VCaP (cell line): ENCODE measurements at regions not wholly inside any gene's neighbourhood (a gene's known extent, or its start where the extent isn't known, plus 50 kb on each side); places are given as distances from the start of the nearest gene placed in this dataset.

Experiments
- H3K27ac ChIP-seq: fragments of 450-650 bp; 2 replicates; pipeline ENCODE4 v1.5.1; 2017
- CTCF ChIP-seq: fragments of 450-650 bp; conservative IDR thresholded peaks from 2 replicates; pipeline ENCODE4 v1.5.1; 2017; ENCODE audit warnings: mild to moderate bottlenecking, moderate library complexity

GRCh38 chr13:106326751-106327150, 208.7 kb downstream of the EFNB2 start:
- no peak overlapping the region for H3K27ac ChIP-seq
- no peak for TF ChIP-seq CTCF

- no peak for TF ChIP-seq CTCF
- no peak overlapping the region for H3K27ac ChIP-seq
Observed at GRCh38 chr13:106324444-106324843, 211.0 kb downstream of the EFNB2 start.

GRCh38 chr13:106322628-106323027, 212.8 kb downstream of the EFNB2 start:
- TF ChIP-seq CTCF, result no peak
- no peak overlapping the region for H3K27ac ChIP-seq

- no peak for TF ChIP-seq CTCF
- H3K27ac ChIP-seq, result no peak overlapping the region
Observed at GRCh38 chr13:106318941-106319411, 216.5 kb downstream of the EFNB2 start.

- TF ChIP-seq CTCF, result no peak
- H3K27ac ChIP-seq, result no peak overlapping the region
Observed at GRCh38 chr13:106314417-106314816, 221.0 kb downstream of the EFNB2 start.

- no peak for TF ChIP-seq CTCF
Observed at GRCh38 chr13:106311004-106311403, 224.5 kb downstream of the EFNB2 start.

GRCh38 chr13:106310291-106310865, 225.1 kb downstream of the EFNB2 start:
- no peak overlapping the region for H3K27ac ChIP-seq
- no peak for TF ChIP-seq CTCF

More at GRCh38 chr13:106311004-106311403, 224.5 kb downstream of the EFNB2 start:
- H3K27ac ChIP-seq, result no peak overlapping the region
